Thoracic aorta (tissue), 2 donors: ENCODE measurements at regions not wholly inside any gene's neighbourhood (a gene's known extent, or its start where the extent isn't known, plus 50 kb on each side); places are given as distances from the start of the nearest gene placed in this dataset.

Experiments used
- ATAC-seq: fragments of 150-250 bp; one replicate; pipeline ENCODE4 v1.8.0; 2017; ENCODE audit warnings: low read depth; ENCODE audit not compliant: insufficient number of reproducible peaks, low FRiP score
- DNase-seq: peaks from one replicate; pipeline ENCODE4 v3.0.0-alpha.2; 2020; ENCODE audit warnings: low spot score
- H3K27ac ChIP-seq, 2 donors: fragments of 200-600 bp; sonication (generic); 1 replicate in 1 of 2; 2 replicates in 1 of 2; pipeline ENCODE4 v1.5.1; 2016; ENCODE audit warnings: mild to moderate bottlenecking in 2 of 2, moderate library complexity in 2 of 2
- H3K27me3 ChIP-seq: fragments of 200-600 bp; sonication (generic); replicated peaks from 2 replicates; pipeline ENCODE4 v1.6.0; 2016; ENCODE audit warnings: mild to moderate bottlenecking; ENCODE audit not compliant: insufficient read depth
- H3K36me3 ChIP-seq: fragments of 200-600 bp; sonication (generic); one replicate; pipeline ENCODE4 v1.5.1; 2016
- H3K4me1 ChIP-seq, 2 donors: fragments of 200-600 bp; sonication (generic); 1 replicate in 1 of 2; 2 replicates in 1 of 2; pipeline versions ENCODE4 v1.5.1 to v1.6.0; 2016; ENCODE audit warnings: low read depth in 2 of 2, mild to moderate bottlenecking in 1 of 2; ENCODE audit not compliant: control insufficient read depth in 1 of 2
- H3K4me3 ChIP-seq: fragments of 200-600 bp; sonication (generic); 2 replicates; pipeline ENCODE4 v1.5.1; 2016; ENCODE audit warnings: mild to moderate bottlenecking
- H3K9me3 ChIP-seq: fragments of 200-600 bp; sonication (generic); 2 replicates; pipeline ENCODE4 v1.5.1; 2016
- TF ChIP-seq, protein P1 (sequence below): fragments of 200-600 bp; sonication (generic); IDR thresholded peaks from one replicate; pipeline ENCODE4 v1.5.1; 2019; ENCODE audit warnings: antibody characterized with exemption

DNA sequence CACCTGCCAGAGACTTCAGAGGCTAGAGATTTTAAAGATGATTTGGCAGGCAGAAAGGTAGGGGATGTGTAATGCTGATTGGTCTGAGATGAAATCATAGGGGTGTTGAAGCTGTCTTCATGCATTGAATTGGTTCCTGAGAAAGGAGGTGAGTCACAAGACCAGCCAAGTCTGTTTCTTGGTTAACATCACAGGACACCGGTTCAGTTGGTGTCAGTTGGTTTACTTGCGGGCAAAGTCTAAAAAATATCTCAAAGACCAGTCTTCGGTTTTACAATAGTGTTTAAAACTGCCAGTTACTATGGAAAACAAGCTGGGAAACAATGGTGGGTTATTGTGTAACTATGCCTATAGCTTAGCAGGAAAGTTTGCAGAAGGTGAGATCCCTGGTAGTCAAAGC, 305.9 kb downstream of the BARHL2 start:
- Histone ChIP-seq H3K27ac (no peak overlapping the region), H3K9me3 (no peaks in the 10 kb centered on the region), H3K27me3 (no peaks in the 10 kb centered on the region), H3K36me3 (no peaks in the 10 kb centered on the region), H3K4me1 (no peaks in the 10 kb centered on the region), H3K4me3 (no peak overlapping the region)
- ATAC-seq (no peak), DNase-seq (no peak)
- TF ChIP-seq, protein P1, sequence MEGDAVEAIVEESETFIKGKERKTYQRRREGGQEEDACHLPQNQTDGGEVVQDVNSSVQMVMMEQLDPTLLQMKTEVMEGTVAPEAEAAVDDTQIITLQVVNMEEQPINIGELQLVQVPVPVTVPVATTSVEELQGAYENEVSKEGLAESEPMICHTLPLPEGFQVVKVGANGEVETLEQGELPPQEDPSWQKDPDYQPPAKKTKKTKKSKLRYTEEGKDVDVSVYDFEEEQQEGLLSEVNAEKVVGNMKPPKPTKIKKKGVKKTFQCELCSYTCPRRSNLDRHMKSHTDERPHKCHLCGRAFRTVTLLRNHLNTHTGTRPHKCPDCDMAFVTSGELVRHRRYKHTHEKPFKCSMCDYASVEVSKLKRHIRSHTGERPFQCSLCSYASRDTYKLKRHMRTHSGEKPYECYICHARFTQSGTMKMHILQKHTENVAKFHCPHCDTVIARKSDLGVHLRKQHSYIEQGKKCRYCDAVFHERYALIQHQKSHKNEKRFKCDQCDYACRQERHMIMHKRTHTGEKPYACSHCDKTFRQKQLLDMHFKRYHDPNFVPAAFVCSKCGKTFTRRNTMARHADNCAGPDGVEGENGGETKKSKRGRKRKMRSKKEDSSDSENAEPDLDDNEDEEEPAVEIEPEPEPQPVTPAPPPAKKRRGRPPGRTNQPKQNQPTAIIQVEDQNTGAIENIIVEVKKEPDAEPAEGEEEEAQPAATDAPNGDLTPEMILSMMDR = no peak

DNA sequence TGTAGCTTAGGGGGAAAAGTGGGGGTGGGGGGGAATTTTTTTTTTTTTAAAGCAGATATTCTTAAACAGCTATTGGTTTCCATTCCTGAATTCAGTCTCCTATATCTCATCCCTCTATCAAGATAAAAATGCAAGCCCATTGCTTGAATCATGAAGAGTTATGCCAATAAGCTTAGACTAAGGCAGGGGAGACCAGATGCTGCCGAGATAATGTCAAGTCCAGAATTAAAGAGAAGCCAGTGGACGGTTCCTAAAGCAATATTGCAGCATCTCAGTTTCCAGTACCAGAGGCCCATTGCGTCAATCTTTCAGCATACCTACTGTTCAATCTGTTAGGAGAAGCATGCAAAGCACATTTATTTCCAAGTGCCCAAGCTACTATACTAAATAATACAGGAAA, 309.4 kb downstream of the BARHL2 start:
- no peak for DNase-seq
- no peak for ATAC-seq
- TF ChIP-seq, protein P1 = no peak
- no peaks in the 10 kb centered on the region for H3K4me1 ChIP-seq
- H3K27me3 ChIP-seq = no peaks in the 10 kb centered on the region
- H3K27ac ChIP-seq = no peak overlapping the region
- no peak overlapping the region for H3K4me3 ChIP-seq
- H3K9me3 ChIP-seq = no peaks in the 10 kb centered on the region
- H3K36me3 ChIP-seq = no peaks in the 10 kb centered on the region

DNA sequence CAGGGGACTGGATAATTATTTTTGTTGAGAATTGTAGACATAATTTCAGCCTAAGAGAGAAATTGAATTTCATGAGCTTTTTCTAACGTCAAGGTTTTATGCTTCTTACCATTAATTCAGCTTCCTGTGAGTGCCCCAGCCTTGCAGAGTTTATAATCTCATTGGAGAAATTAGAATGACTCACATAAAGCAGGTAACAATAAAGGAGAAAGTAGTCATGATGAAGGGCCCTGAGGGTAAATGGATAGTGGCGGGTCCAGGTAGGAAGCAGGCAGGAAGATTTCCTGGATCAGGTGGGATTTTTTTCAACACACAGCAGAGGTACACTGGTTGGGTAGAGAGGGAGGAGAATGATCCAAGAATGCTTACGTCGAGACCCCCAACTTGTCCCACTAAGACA, 311.4 kb downstream of the BARHL2 start:
- TF ChIP-seq, protein P1 = no peak
- Histone ChIP-seq H3K4me1 (no peaks in the 10 kb centered on the region), H3K27me3 (no peaks in the 10 kb centered on the region), H3K4me3 (no peak overlapping the region), H3K9me3 (no peaks in the 10 kb centered on the region), H3K36me3 (no peaks in the 10 kb centered on the region), H3K27ac (no peak overlapping the region)
- ATAC-seq (no peak), DNase-seq (no peak)

DNA sequence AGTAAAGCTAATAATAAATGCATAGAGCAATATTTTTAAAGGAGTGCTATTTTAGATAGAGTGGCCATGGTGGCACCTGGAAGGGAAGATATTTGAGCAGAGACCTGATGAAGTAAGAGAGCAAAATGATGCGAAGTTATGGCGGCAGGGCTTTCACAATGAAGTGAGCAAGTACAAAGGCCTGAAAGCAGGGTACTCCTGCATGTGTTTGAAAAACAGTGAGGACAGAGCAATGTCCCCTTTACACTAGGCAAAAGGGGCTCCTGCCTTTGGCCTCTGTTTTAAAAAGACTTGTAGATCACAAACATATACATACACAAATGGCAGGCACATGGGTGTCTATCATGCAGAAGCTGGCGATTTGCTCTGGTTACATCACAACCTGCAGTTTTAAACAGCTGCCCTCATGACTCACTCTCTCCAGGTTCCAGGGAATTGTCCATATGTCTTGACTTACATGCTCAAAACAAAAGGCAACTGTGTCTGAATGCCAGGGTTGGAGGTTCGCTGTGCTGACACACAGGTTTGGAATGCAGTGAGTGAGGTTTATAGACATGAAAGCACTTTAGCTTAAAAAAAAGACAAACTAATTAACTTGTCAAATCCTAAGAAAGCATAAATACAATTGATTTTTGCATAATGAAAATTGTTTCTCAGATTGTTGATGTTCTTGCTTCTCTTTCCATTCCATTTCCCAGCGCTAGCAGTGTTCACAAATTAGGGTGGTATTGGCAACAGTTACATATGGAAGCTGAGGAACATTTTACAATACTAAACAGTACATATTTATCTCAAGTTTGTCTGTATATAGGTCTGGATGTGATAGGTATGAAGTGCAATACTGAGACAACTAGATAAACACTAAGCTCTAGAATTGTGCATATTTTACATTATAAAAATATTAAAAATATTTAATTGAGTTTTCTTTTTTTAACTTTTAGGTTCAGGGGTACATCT, 313.9 kb downstream of the BARHL2 start:
- H3K27me3 ChIP-seq = no peaks in the 10 kb centered on the region
- no peaks in the 10 kb centered on the region for H3K4me1 ChIP-seq
- no peak overlapping the region for H3K27ac ChIP-seq
- H3K9me3 ChIP-seq = no peaks in the 10 kb centered on the region
- TF ChIP-seq, protein P1 = no peak
- no peaks in the 10 kb centered on the region for H3K36me3 ChIP-seq
- H3K4me3 ChIP-seq = no peak overlapping the region
- ATAC-seq (no peak), DNase-seq (no peak)

DNA sequence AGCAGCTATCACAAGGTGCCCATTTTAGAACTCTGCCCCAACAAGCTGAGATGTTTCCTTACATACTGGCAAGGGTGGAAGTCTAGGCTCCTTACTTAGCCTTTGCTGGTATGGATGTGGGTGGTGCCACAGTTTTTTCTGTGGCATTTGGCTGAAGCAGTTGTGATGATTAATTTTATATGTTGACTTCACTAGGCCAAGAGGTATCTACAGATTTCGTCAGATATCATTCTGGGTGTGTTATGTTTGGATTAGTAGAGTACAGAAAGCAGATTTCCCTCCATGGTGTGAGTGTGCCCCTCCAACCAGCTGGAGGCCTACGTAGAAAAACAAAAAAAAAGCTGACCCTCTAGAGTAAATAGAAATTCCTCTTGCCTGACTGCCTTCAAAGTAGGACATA, 317.0 kb downstream of the BARHL2 start:
- no peak overlapping the region for H3K27ac ChIP-seq
- TF ChIP-seq, protein P1 = no peak
- no peaks in the 10 kb centered on the region for H3K4me1 ChIP-seq
- no peak overlapping the region for H3K4me3 ChIP-seq
- no peaks in the 10 kb centered on the region for H3K27me3 ChIP-seq
- ATAC-seq (no peak), DNase-seq (no peak)
- no peaks in the 10 kb centered on the region for H3K36me3 ChIP-seq
- H3K9me3 ChIP-seq = no peaks in the 10 kb centered on the region
